ENCODE measurements at regions not wholly inside any gene's neighbourhood (a gene's known extent, or its start where the extent isn't known, plus 50 kb on each side); places are given as distances from the start of the nearest gene placed in this dataset.
A peak's percentile ranks its signal among the peaks of the same experiment; 100 is the strongest.

DNA sequence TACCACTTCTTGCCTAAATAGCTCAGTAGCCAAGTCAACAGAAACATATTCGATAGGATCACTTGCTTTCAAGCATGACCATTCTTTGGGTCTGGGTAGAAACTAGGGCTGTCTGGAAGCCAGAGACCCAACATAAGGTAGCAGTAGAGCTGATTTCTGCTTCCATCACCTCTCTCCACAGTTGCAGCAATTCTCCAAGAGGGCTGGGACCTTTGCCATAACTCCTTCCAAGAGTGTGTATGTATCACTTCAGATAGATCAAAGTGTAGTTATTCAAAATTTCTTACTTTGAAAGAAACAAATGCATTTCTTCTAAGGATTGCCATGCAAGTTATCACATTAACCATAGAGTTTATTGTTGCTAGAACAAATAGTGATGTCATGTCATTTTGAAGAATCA lies 172.0 kb upstream of the GALNT5 start:
- Histone ChIP-seq H3K4me3 (ENCODE audit: low read depth in 1 of 5, low read length in 5 of 5) (no peak overlapping the region), H3K4me1 (ENCODE audit: control insufficient read depth in 5 of 5, insufficient read depth in 5 of 5, low read length in 5 of 5) (peaks cover 0 to 15% (median 8%) of the 10 kb centered on the region in 5 donors), H3K27me3 (ENCODE audit: control insufficient read depth in 5 of 5, insufficient read depth in 4 of 5, low read length in 5 of 5) (no peaks in the 10 kb centered on the region), H3K36me3 (ENCODE audit: control insufficient read depth in 5 of 5, insufficient read depth in 5 of 5, low read length in 5 of 5) (no peaks in the 10 kb centered on the region), H3K9ac (ENCODE audit: low read length in 5 of 5) (no peak overlapping the region), H3K9me3 (ENCODE audit: control insufficient read depth in 5 of 5, low read length in 5 of 5) (no peaks in the 10 kb centered on the region), H3K27ac (ENCODE audit: low read depth, low read length) (no peak overlapping the region)

GRCh38 chr2:157087373-157088002 lies 170.0 kb upstream of the GALNT5 start:
- H3K9ac ChIP-seq (ENCODE audit: low read length in 5 of 5) = no peak overlapping the region
- peak overlapping the region; percentile 19 for H3K27ac ChIP-seq (ENCODE audit: low read depth, low read length)
- H3K4me3 ChIP-seq (ENCODE audit: low read depth in 1 of 5, low read length in 5 of 5) = no peak overlapping the region
- H3K27me3 ChIP-seq (ENCODE audit: control insufficient read depth in 5 of 5, insufficient read depth in 4 of 5, low read length in 5 of 5) = no peaks in the 10 kb centered on the region
- H3K4me1 ChIP-seq (ENCODE audit: control insufficient read depth in 5 of 5, insufficient read depth in 5 of 5, low read length in 5 of 5) = peaks cover 0 to 14% (median 8%) of the 10 kb centered on the region in 5 donors
- H3K9me3 ChIP-seq (ENCODE audit: control insufficient read depth in 5 of 5, low read length in 5 of 5) = no peaks in the 10 kb centered on the region
- H3K36me3 ChIP-seq (ENCODE audit: control insufficient read depth in 5 of 5, insufficient read depth in 5 of 5, low read length in 5 of 5) = no peaks in the 10 kb centered on the region

- H3K36me3 ChIP-seq (ENCODE audit: control insufficient read depth in 5 of 5, insufficient read depth in 5 of 5, low read length in 5 of 5) = no peaks in the 10 kb centered on the region
- no peaks in the 10 kb centered on the region for H3K27me3 ChIP-seq (ENCODE audit: control insufficient read depth in 5 of 5, insufficient read depth in 4 of 5, low read length in 5 of 5)
- no peak overlapping the region for H3K9ac ChIP-seq (ENCODE audit: low read length in 5 of 5)
- no peak overlapping the region for H3K4me3 ChIP-seq (ENCODE audit: low read depth in 1 of 5, low read length in 5 of 5)
- H3K27ac ChIP-seq (ENCODE audit: low read depth, low read length) = no peak overlapping the region
- H3K4me1 ChIP-seq (ENCODE audit: control insufficient read depth in 5 of 5, insufficient read depth in 5 of 5, low read length in 5 of 5) = no peaks in the 10 kb centered on the region
- no peaks in the 10 kb centered on the region for H3K9me3 ChIP-seq (ENCODE audit: control insufficient read depth in 5 of 5, low read length in 5 of 5)
Measured at GRCh38 chr2:157093666-157094065, 163.8 kb upstream of the GALNT5 start.

DNA sequence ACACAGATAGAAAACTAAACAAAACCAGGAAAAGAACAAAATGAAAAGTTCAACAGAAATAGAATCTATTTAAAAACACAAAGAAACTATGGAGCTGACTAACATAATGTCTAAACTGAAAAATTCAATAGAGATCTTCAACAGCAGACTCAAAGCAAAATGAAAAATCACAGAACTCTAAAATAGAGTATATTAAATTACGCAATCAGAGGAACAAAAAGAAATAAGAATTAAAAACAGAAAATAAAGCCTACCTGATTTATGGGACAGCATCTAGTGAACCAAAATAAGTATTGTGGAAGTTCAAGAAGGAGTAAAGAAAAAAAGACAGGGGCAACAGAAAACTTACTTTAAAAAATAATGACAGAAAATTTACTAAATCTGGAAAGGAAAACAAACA lies 152.1 kb upstream of the GALNT5 start:
- Histone ChIP-seq H3K36me3 (ENCODE audit: control insufficient read depth in 5 of 5, insufficient read depth in 5 of 5, low read length in 5 of 5) (no peaks in the 10 kb centered on the region), H3K27ac (ENCODE audit: low read depth, low read length) (no peak overlapping the region), H3K4me3 (ENCODE audit: low read depth in 1 of 5, low read length in 5 of 5) (no peak overlapping the region), H3K9me3 (ENCODE audit: control insufficient read depth in 5 of 5, low read length in 5 of 5) (peaks cover 0 to 17% (median 5%) of the 10 kb centered on the region in 5 donors), H3K4me1 (ENCODE audit: control insufficient read depth in 5 of 5, insufficient read depth in 5 of 5, low read length in 5 of 5) (no peaks in the 10 kb centered on the region), H3K9ac (ENCODE audit: low read length in 5 of 5) (no peak overlapping the region), H3K27me3 (ENCODE audit: control insufficient read depth in 5 of 5, insufficient read depth in 4 of 5, low read length in 5 of 5) (peaks cover 0 to 4% (median 0%) of the 10 kb centered on the region in 5 donors)

DNA sequence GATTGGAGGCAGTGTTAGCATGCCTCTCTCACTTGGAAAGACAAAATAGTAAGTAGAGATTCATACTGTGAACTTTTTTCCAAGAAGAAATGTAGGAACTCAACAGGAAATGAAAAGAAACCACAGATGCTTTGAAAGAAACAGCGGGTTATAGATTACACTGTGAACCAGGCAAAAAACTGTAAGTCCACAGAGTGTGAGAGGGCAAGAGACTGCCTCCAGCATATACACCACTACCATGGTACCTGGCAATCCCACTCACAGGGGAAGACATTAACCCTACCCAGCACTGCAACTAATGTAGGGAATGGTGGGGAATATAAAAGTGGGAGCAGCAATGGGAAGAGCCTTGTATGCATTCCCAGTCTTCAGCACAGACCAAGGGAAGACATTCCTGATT lies 150.6 kb upstream of the GALNT5 start:
- Histone ChIP-seq H3K4me1 (ENCODE audit: control insufficient read depth in 5 of 5, insufficient read depth in 5 of 5, low read length in 5 of 5) (no peaks in the 10 kb centered on the region), H3K9me3 (ENCODE audit: control insufficient read depth in 5 of 5, low read length in 5 of 5) (peaks cover 0 to 18% (median 5%) of the 10 kb centered on the region in 5 donors), H3K27ac (ENCODE audit: low read depth, low read length) (no peak overlapping the region), H3K4me3 (ENCODE audit: low read depth in 1 of 5, low read length in 5 of 5) (no peak overlapping the region), H3K27me3 (ENCODE audit: control insufficient read depth in 5 of 5, insufficient read depth in 4 of 5, low read length in 5 of 5) (peaks cover 0 to 4% (median 0%) of the 10 kb centered on the region in 5 donors), H3K36me3 (ENCODE audit: control insufficient read depth in 5 of 5, insufficient read depth in 5 of 5, low read length in 5 of 5) (no peaks in the 10 kb centered on the region), H3K9ac (ENCODE audit: low read length in 5 of 5) (no peak overlapping the region)

DNA sequence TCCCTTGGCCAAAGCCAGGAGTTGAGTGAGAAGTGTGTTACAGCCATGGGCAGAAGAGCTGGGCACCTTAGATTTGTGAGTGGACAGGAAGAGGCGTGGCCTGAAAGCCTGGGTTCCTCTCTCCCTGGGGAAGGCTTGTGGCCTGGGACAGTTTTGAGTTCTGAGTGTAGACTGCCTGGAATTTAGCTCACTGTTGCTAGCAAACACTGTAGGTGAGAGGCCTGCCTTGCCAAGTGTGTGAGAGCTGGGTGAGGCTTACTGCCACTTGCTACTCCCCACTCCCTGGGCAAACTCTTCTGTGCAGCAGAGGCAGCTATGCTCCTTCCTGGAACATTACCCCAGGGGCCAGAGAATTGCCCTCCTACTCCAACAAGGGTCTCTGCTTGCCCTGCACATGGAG lies 150.0 kb upstream of the GALNT5 start:
- Histone ChIP-seq H3K36me3 (ENCODE audit: control insufficient read depth in 5 of 5, insufficient read depth in 5 of 5, low read length in 5 of 5) (no peaks in the 10 kb centered on the region), H3K9me3 (ENCODE audit: control insufficient read depth in 5 of 5, low read length in 5 of 5) (peaks cover 0 to 23% (median 5%) of the 10 kb centered on the region in 5 donors), H3K27ac (ENCODE audit: low read depth, low read length) (no peak overlapping the region), H3K9ac (ENCODE audit: low read length in 5 of 5) (no peak overlapping the region), H3K4me3 (ENCODE audit: low read depth in 1 of 5, low read length in 5 of 5) (no peak overlapping the region), H3K4me1 (ENCODE audit: control insufficient read depth in 5 of 5, insufficient read depth in 5 of 5, low read length in 5 of 5) (no peaks in the 10 kb centered on the region), H3K27me3 (ENCODE audit: control insufficient read depth in 5 of 5, insufficient read depth in 4 of 5, low read length in 5 of 5) (peaks cover 0 to 4% (median 0%) of the 10 kb centered on the region in 5 donors)

DNA sequence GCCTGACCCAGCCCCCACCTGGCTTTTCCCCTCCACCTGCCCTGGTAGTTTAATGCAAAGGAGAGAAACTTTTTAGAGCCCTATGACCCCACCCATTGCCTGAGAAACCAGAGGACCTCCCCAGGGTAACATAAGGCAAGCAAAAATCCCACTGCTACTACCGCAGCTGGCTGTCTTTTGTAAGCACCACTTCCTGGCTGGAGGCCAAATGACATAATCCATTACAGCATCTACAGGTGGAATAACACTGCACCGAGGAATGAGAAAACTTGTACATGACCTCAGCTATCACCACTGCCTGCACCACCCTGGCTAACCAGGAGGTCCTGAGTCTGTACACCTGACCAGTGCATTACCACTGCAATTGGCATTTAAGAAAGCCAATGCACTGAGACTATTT lies 149.6 kb upstream of the GALNT5 start:
- no peak overlapping the region for H3K9ac ChIP-seq (ENCODE audit: low read length in 5 of 5)
- no peaks in the 10 kb centered on the region for H3K4me1 ChIP-seq (ENCODE audit: control insufficient read depth in 5 of 5, insufficient read depth in 5 of 5, low read length in 5 of 5)
- H3K27me3 ChIP-seq (ENCODE audit: control insufficient read depth in 5 of 5, insufficient read depth in 4 of 5, low read length in 5 of 5) = peaks cover 0 to 4% (median 0%) of the 10 kb centered on the region in 5 donors
- H3K36me3 ChIP-seq (ENCODE audit: control insufficient read depth in 5 of 5, insufficient read depth in 5 of 5, low read length in 5 of 5) = no peaks in the 10 kb centered on the region
- no peak overlapping the region for H3K4me3 ChIP-seq (ENCODE audit: low read depth in 1 of 5, low read length in 5 of 5)
- H3K27ac ChIP-seq (ENCODE audit: low read depth, low read length) = no peak overlapping the region
- H3K9me3 ChIP-seq (ENCODE audit: control insufficient read depth in 5 of 5, low read length in 5 of 5) = peaks cover 0 to 26% (median 5%) of the 10 kb centered on the region in 5 donors

GRCh38 chr2:157122776-157123175 lies 134.7 kb upstream of the GALNT5 start:
- Histone ChIP-seq H3K9me3 (ENCODE audit: control insufficient read depth in 5 of 5, low read length in 5 of 5) (no peaks in the 10 kb centered on the region), H3K27ac (ENCODE audit: low read depth, low read length) (no peak overlapping the region), H3K9ac (ENCODE audit: low read length in 5 of 5) (no peak overlapping the region), H3K36me3 (ENCODE audit: control insufficient read depth in 5 of 5, insufficient read depth in 5 of 5, low read length in 5 of 5) (no peaks in the 10 kb centered on the region), H3K4me3 (ENCODE audit: low read depth in 1 of 5, low read length in 5 of 5) (no peak overlapping the region), H3K4me1 (ENCODE audit: control insufficient read depth in 5 of 5, insufficient read depth in 5 of 5, low read length in 5 of 5) (no peaks in the 10 kb centered on the region), H3K27me3 (ENCODE audit: control insufficient read depth in 5 of 5, insufficient read depth in 4 of 5, low read length in 5 of 5) (peaks cover 0 to 3% (median 0%) of the 10 kb centered on the region in 5 donors)

DNA sequence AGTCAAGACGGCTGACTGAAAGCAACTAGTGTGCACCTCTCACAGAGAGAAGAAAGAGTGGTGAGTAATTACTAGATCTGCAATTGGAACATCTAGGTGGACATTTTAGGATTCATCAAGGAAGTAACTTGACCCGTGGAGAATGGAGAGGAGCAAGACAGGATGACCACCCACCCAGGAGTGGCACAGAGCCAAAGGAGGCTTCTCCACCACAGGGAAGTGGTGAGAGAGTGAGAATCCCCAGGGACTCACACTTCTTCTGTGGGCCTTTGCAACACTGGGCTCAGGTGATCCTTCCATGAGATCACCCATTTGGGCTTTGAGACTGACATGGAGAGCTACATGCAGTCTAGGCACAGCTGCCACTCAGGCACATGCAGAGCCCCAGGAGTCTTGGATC lies 132.8 kb upstream of the GALNT5 start:
- Histone ChIP-seq H3K36me3 (ENCODE audit: control insufficient read depth in 5 of 5, insufficient read depth in 5 of 5, low read length in 5 of 5) (no peaks in the 10 kb centered on the region), H3K9me3 (ENCODE audit: control insufficient read depth in 5 of 5, low read length in 5 of 5) (no peaks in the 10 kb centered on the region), H3K4me3 (ENCODE audit: low read depth in 1 of 5, low read length in 5 of 5) (no peak overlapping the region), H3K9ac (ENCODE audit: low read length in 5 of 5) (no peak overlapping the region), H3K4me1 (ENCODE audit: control insufficient read depth in 5 of 5, insufficient read depth in 5 of 5, low read length in 5 of 5) (no peaks in the 10 kb centered on the region), H3K27me3 (ENCODE audit: control insufficient read depth in 5 of 5, insufficient read depth in 4 of 5, low read length in 5 of 5) (peaks cover 0 to 3% (median 0%) of the 10 kb centered on the region in 5 donors), H3K27ac (ENCODE audit: low read depth, low read length) (no peak overlapping the region)

- no peaks in the 10 kb centered on the region for H3K4me1 ChIP-seq (ENCODE audit: control insufficient read depth in 5 of 5, insufficient read depth in 5 of 5, low read length in 5 of 5)
- H3K27ac ChIP-seq (ENCODE audit: low read depth, low read length) = no peak overlapping the region
Measured at GRCh38 chr2:157125685-157126084, 131.8 kb upstream of the GALNT5 start.

More at GRCh38 chr2:157125685-157126084, 131.8 kb upstream of the GALNT5 start:
- H3K9me3 ChIP-seq (ENCODE audit: control insufficient read depth in 5 of 5, low read length in 5 of 5) = no peaks in the 10 kb centered on the region
- H3K4me3 ChIP-seq (ENCODE audit: low read depth in 1 of 5, low read length in 5 of 5) = no peak overlapping the region
- H3K36me3 ChIP-seq (ENCODE audit: control insufficient read depth in 5 of 5, insufficient read depth in 5 of 5, low read length in 5 of 5) = no peaks in the 10 kb centered on the region
- peaks cover 0 to 3% (median 0%) of the 10 kb centered on the region in 5 donors for H3K27me3 ChIP-seq (ENCODE audit: control insufficient read depth in 5 of 5, insufficient read depth in 4 of 5, low read length in 5 of 5)
- H3K9ac ChIP-seq (ENCODE audit: low read length in 5 of 5) = no peak overlapping the region

All from subcutaneous abdominal adipose tissue (tissue), 5 donors.